Thyroid gland (tissue), 4 donors: ENCODE measurements at regions not wholly inside any gene's neighbourhood (a gene's known extent, or its start where the extent isn't known, plus 50 kb on each side); places are given as distances from the start of the nearest gene placed in this dataset.

Experiments
- DNase-seq, 2 donors: peaks; one replicate each; pipeline ENCODE4 v3.0.0-alpha.2; 2019
- H3K27ac ChIP-seq, 3 donors: fragments of 200-600 bp; sonication (generic); 1 replicate in 2 of 3; 2 replicates in 1 of 3; pipeline ENCODE4 v1.5.1; 2016 to 2019; ENCODE audit warnings: mild to moderate bottlenecking in 1 of 3, moderate library complexity in 1 of 3
- H3K27me3 ChIP-seq: fragments of 200-600 bp; sonication (generic); one replicate; pipeline ENCODE4 v1.5.1; 2019
- H3K36me3 ChIP-seq, 2 donors: fragments of 200-600 bp; sonication (generic); one replicate each; pipeline ENCODE4 v1.5.1; 2016 to 2019
- H3K4me1 ChIP-seq, 2 donors: fragments of 200-600 bp; sonication (generic); one replicate each; pipeline ENCODE4 v1.5.1; 2017 to 2019
- H3K4me3 ChIP-seq, 3 donors: fragments of 200-600 bp; sonication (generic); replicated peaks in 1 of 3; 1 replicate in 2 of 3; 2 replicates in 1 of 3; pipeline ENCODE4 v1.5.1; 2016; ENCODE audit warnings: mild to moderate bottlenecking in 1 of 3
- H3K9me3 ChIP-seq: fragments of 200-600 bp; sonication (generic); one replicate; pipeline ENCODE4 v1.5.1; 2017
- POLR2A ChIP-seq, 2 donors: fragments of 450-650 bp; IDR thresholded peaks; one replicate each; pipeline ENCODE4 v1.6.1; 2017; ENCODE audit warnings: antibody characterized with exemption in 2 of 2, mild to moderate bottlenecking in 2 of 2, moderate library complexity in 1 of 2
- WGBS, 2 donors: methylation state at CpG; one replicate each; pipeline ENCODE4 v1.1.5; 2017; 5-methylcytosine and 5-hydroxymethylcytosine counted together
- intact Hi-C: fragments of 100-400 bp; cut with DNase I; formaldehyde crosslinking; loops from one replicate; pipeline ENCODE4 v1.15.1; 2023
- TF ChIP-seq, protein P1 (sequence below), 6 experiments: fragments of 200-600 bp in 3 of 6; fragments of 450-650 bp in 3 of 6; sonication (generic) in 3 of 6; IDR thresholded peaks; one replicate each; pipeline ENCODE4 v1.5.1; 2016 to 2019; ENCODE audit warnings: antibody characterized with exemption in 6 of 6, mild to moderate bottlenecking in 2 of 6, inconsistent platforms in 1 of 6, moderate library complexity in 1 of 6

DNA sequence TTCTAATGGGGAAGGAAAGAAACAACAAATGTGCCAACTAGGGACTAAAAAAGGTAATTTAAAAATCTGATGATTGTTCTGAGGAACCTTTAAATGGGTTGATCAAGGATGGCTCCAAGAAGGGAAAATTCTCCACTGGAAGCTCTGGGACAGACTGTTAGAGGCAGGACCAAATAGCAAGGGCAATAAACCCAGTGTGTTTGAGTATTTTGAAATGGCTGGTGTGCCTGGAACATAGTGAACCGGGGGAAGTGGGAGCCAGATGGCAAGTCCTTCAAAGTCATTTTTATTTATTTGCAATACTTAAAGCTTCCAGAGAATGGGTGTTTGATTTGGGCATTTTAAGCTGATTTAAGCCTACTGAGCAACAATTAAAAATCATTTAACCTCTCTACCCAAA is 587.7 kb upstream of the MEF2C start:
- Histone ChIP-seq H3K4me3 (no peak overlapping the region), H3K36me3 (no peaks in the 10 kb centered on the region), H3K9me3 (no peaks in the 10 kb centered on the region), H3K27me3 (no peaks in the 10 kb centered on the region), H3K4me1 (no peaks in the 10 kb centered on the region), H3K27ac (no peak overlapping the region)
- intact Hi-C loops: no loop called here
- no peak for TF ChIP-seq POLR2A (IDR thresholded peaks at IDR 0.05)
- TF ChIP-seq, protein P1, sequence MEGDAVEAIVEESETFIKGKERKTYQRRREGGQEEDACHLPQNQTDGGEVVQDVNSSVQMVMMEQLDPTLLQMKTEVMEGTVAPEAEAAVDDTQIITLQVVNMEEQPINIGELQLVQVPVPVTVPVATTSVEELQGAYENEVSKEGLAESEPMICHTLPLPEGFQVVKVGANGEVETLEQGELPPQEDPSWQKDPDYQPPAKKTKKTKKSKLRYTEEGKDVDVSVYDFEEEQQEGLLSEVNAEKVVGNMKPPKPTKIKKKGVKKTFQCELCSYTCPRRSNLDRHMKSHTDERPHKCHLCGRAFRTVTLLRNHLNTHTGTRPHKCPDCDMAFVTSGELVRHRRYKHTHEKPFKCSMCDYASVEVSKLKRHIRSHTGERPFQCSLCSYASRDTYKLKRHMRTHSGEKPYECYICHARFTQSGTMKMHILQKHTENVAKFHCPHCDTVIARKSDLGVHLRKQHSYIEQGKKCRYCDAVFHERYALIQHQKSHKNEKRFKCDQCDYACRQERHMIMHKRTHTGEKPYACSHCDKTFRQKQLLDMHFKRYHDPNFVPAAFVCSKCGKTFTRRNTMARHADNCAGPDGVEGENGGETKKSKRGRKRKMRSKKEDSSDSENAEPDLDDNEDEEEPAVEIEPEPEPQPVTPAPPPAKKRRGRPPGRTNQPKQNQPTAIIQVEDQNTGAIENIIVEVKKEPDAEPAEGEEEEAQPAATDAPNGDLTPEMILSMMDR (IDR thresholded peaks at IDR 0.05): no peak
- 75 to 78% methylated on average over 1 of the region's 1 CpG for WGBS, 2 donors
- no peak for DNase-seq

DNA sequence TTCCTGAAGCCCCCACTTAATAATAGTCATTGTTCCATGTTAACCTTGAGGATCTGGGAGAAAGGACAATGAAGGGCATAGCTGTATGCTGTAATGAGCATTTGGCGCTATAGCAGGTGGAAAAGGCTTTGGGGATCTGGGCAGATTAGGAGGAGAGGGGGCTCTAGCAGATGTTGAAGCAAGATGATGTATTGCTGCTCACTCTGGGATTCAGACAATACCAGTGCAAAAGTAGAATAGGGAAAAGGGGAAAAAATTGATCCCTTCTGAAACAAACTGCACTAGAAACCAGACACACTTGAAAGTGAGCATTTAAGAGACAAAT is 575.3 kb upstream of the MEF2C start:
- H3K9me3 ChIP-seq: no peaks in the 10 kb centered on the region
- 75 to 93% methylated on average over 1 of the region's 1 CpG for WGBS, 2 donors
- TF ChIP-seq POLR2A (IDR thresholded peaks at IDR 0.05): no peak
- TF ChIP-seq, protein P1 (IDR thresholded peaks at IDR 0.05): no peak

DNA sequence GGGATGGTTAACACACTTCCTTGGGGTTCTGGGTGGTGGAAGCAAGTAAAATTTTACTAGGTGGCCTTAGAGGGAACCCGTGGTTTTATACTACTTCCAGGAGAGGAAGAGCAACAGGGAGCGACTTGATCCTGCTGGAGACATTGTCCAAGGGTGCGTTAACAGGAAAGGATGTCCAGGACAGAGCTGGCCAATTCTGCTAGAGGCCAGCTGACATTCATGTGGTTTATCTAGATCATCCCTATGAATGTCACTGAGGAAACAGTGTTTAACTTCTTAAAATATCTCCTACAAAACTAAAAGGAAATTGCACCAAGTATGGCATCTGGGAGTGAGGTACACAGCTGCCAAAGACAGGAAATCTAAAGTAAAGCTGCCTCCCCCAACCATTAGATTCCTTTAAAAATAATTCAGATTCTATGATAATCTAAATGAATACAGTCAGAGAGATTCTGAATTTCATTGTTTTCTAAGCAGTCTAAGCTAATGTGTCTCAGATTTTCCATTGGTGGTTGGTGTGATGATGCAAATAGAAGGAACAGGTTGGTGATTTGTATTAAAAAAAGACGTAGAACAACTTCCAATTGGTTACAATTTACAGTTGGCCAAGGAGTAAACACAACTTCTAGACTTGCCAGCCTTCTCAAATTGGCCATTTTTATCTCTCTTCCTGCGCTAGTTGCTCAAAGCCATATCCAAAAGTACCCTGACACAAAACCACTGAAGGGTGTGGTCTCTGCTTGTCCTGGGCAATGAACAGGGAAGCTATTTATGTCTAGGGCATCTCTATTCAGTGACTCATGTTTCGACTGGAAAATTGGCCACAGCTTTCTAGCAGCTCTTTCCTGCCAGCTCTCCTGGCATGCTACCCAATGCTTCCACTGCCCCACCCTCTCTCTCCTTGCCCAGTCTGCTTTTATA is 574.7 kb upstream of the MEF2C start:
- DNase-seq: peak; percentile 21 to 40
- Histone ChIP-seq H3K4me1 (no peaks in the 10 kb centered on the region), H3K27me3 (no peaks in the 10 kb centered on the region), H3K27ac (no peak overlapping the region), H3K9me3 (no peaks in the 10 kb centered on the region), H3K36me3 (no peaks in the 10 kb centered on the region), H3K4me3 (no peak overlapping the region)
- 59 to 65% methylated on average over 6 of the region's 6 CpGs for WGBS, 2 donors
- intact Hi-C loops: no loop called here
- TF ChIP-seq, protein P1 (IDR thresholded peaks at IDR 0.05): no peak
- TF ChIP-seq POLR2A (IDR thresholded peaks at IDR 0.05): no peak

More for the DNA sequence above, 575.3 kb upstream of the MEF2C start:
- no peaks in the 10 kb centered on the region for H3K4me1 ChIP-seq
- intact Hi-C loops: no loop called here
- no peak overlapping the region for H3K27ac ChIP-seq
- no peak for DNase-seq
- H3K36me3 ChIP-seq: no peaks in the 10 kb centered on the region
- no peak overlapping the region for H3K4me3 ChIP-seq
- no peaks in the 10 kb centered on the region for H3K27me3 ChIP-seq

DNA sequence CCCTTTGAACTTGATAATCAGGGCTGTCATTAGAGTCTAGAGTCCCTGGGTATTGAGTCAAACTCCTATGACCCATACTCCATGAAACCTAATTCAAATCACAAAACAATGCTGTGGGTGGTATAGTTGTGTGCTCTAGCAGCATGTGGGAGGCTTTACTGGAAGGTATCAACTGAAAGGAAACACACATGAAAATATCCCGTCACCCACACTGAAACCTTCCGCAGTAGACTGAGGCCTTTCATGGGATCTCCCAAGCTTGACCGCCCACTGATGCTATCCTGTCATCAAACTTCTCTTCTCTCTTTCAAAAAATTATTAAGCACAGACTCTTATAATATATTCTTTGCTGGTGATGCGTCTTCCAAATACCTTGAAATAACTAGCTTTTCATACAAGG is 569.1 kb upstream of the MEF2C start:
- H3K36me3 ChIP-seq: no peaks in the 10 kb centered on the region
- intact Hi-C loops: no loop called here

DNA sequence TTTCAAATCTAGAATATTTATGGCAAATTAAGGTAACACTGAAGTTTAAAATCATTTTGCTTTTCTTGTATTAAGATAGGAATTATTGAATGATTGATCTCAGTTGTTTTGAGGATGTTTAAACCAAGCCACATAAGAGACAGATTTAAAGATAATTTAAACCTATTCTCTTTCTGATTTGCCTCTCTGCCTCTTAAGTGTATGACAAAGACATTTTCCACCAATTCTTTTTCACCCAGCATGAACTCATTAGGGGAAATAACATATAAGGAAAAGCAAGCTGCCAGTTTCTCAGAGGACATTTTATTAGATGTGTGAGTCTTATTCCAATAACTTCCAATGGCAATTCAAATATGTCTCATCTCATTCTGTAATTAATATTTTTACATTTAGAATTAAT is 568.3 kb upstream of the MEF2C start:
- intact Hi-C loops: no loop called here
- H3K4me3 ChIP-seq: no peak overlapping the region

More for the DNA sequence above, 569.1 kb upstream of the MEF2C start:
- no peak overlapping the region for H3K27ac ChIP-seq
- no peak for TF ChIP-seq POLR2A (IDR thresholded peaks at IDR 0.05)
- TF ChIP-seq, protein P1 (IDR thresholded peaks at IDR 0.05): no peak
- DNase-seq: no peak
- no peaks in the 10 kb centered on the region for H3K9me3 ChIP-seq
- no peaks in the 10 kb centered on the region for H3K4me1 ChIP-seq
- no peaks in the 10 kb centered on the region for H3K27me3 ChIP-seq
- WGBS, 2 donors: 91 to 96% methylated on average over 4 of the region's 4 CpGs
- no peak overlapping the region for H3K4me3 ChIP-seq

More for the DNA sequence above, 568.3 kb upstream of the MEF2C start:
- TF ChIP-seq, protein P1 (IDR thresholded peaks at IDR 0.05): no peak
- TF ChIP-seq POLR2A (IDR thresholded peaks at IDR 0.05): no peak
- Histone ChIP-seq H3K4me1 (no peaks in the 10 kb centered on the region), H3K9me3 (no peaks in the 10 kb centered on the region), H3K27ac (no peak overlapping the region), H3K27me3 (no peaks in the 10 kb centered on the region), H3K36me3 (no peaks in the 10 kb centered on the region)
- DNase-seq: no peak
